HG02943 (cell line): ENCODE measurements at regions not wholly inside any gene's neighbourhood (a gene's known extent, or its start where the extent isn't known, plus 50 kb on each side); places are given as distances from the start of the nearest gene placed in this dataset.

Source experiments
- ATAC-seq: cut with Tn5 transposase; IDR thresholded peaks from one replicate; pipeline ENCODE4 v1.9.1; 2021; ENCODE audit warnings: mild to moderate bottlenecking, low read depth, moderate library complexity; ENCODE audit not compliant: unreplicated experiment

GRCh38 chr3:127131424-127132170 is 61.3 kb upstream of the PRR23E start:
- ATAC-seq = no peak

- ATAC-seq = no peak
These were observed 60.1 kb upstream of the PRR23E start for GRCh38 chr3:127132876-127133275.

- no peak for ATAC-seq
These were observed 59.0 kb upstream of the PRR23E start for GRCh38 chr3:127133971-127134370.

GRCh38 chr3:127134466-127134865 is 58.5 kb upstream of the PRR23E start:
- no peak for ATAC-seq

GRCh38 chr3:127134887-127135240 is 58.1 kb upstream of the PRR23E start:
- ATAC-seq = no peak

GRCh38 chr3:127135241-127136023 is 57.5 kb upstream of the PRR23E start:
- no peak for ATAC-seq

- no peak for ATAC-seq
These were observed 56.8 kb upstream of the PRR23E start for GRCh38 chr3:127136024-127136600.

GRCh38 chr3:127136706-127137105 is 56.2 kb upstream of the PRR23E start:
- no peak for ATAC-seq

GRCh38 chr3:127137113-127137512 is 55.8 kb upstream of the PRR23E start:
- no peak for ATAC-seq

GRCh38 chr3:127137757-127138536 is 55.0 kb upstream of the PRR23E start:
- ATAC-seq = no peak

GRCh38 chr3:127139601-127140500 is 53.1 kb upstream of the PRR23E start:
- ATAC-seq = no peak

GRCh38 chr3:127140501-127141460 is 52.1 kb upstream of the PRR23E start:
- ATAC-seq = no peak

GRCh38 chr3:127141921-127142730 is 50.8 kb upstream of the PRR23E start:
- ATAC-seq = no peak
